WTC11 (cell line): ENCODE measurements at regions not wholly inside any gene's neighbourhood (a gene's known extent, or its start where the extent isn't known, plus 50 kb on each side); places are given as distances from the start of the nearest gene placed in this dataset.

ENCODE experiments used
- ATAC-seq: fragments of 200-7000 bp; cut with Tn5 transposase; 2 replicates; pipeline ENCODE4 v1.10.0; 2021; ENCODE audit warnings: mild to moderate bottlenecking, moderate library complexity
- CTCF ChIA-PET: fragments of 300-600 bp; sonication (Branson Sonifier 250); formaldehyde crosslinking; loops from one replicate; lab custom pipeline; 2021; ENCODE audit warnings: antibody characterized with exemption; lab: Charles Lee
- POLR2A ChIA-PET: fragments of 350-600 bp; sonication (Branson Sonifier 250); formaldehyde crosslinking; loops from one replicate; lab custom pipeline; 2021; ENCODE audit warnings: antibody characterized with exemption; lab: Charles Lee
- DNase-seq: peaks from one replicate; pipeline ENCODE4 v3.0.0; 2021; ENCODE audit warnings: low spot score
- H3K27ac Mint-ChIP-seq: 2 replicates; pipeline ENCODE4 v1.8.0; 2021; ENCODE audit warnings: mixed read lengths
- H3K27me3 Mint-ChIP-seq: 2 replicates; pipeline ENCODE4 v1.8.0; 2021; ENCODE audit warnings: low read depth, mild to moderate bottlenecking, moderate library complexity, mixed read lengths
- H3K36me3 Mint-ChIP-seq: 2 replicates; pipeline ENCODE4 v1.8.0; 2021; ENCODE audit warnings: mixed read lengths
- H3K4me1 Mint-ChIP-seq: 2 replicates; pipeline ENCODE4 v1.8.0; 2022; ENCODE audit warnings: mixed read lengths
- H3K4me3 Mint-ChIP-seq: 2 replicates; pipeline ENCODE4 v1.8.0; 2021; ENCODE audit warnings: mild to moderate bottlenecking, moderate library complexity, mixed read lengths
- H3K9me3 Mint-ChIP-seq: 2 replicates; pipeline ENCODE4 v1.8.0; 2021; ENCODE audit warnings: mixed read lengths
- ATF1 ChIP-seq: sonication (generic); formaldehyde crosslinking; IDR thresholded peaks from 2 replicates; pipeline ENCODE4 v1.8.1; 2023; ENCODE audit warnings: mild to moderate bottlenecking, moderate library complexity, missing genetic modification reagents
- E2F4 ChIP-seq: sonication (generic); formaldehyde crosslinking; IDR thresholded peaks from 2 replicates; pipeline ENCODE4 v1.8.1; 2022; ENCODE audit warnings: low read depth, mild to moderate bottlenecking, moderate library complexity, missing genetic modification reagents, borderline replicate concordance
- FOXK1 ChIP-seq: sonication (generic); formaldehyde crosslinking; IDR thresholded peaks from 2 replicates; pipeline ENCODE4 v1.8.0; 2022; ENCODE audit warnings: mild to moderate bottlenecking, moderate library complexity, missing genetic modification reagents
- HMGA2 ChIP-seq: fragments of 250-450 bp; sonication (Bioruptor Pico); IDR thresholded peaks from 2 replicates; pipeline ENCODE4 v1.4.0; 2021; ENCODE audit warnings: mild to moderate bottlenecking, moderate library complexity
- JUN ChIP-seq: sonication (generic); formaldehyde crosslinking; IDR thresholded peaks from 2 replicates; pipeline ENCODE4 v1.8.0; 2023; ENCODE audit warnings: mild to moderate bottlenecking, missing genetic modification reagents
- MYBL2 ChIP-seq: sonication (generic); formaldehyde crosslinking; IDR thresholded peaks from 2 replicates; pipeline ENCODE4 v1.8.1; 2023; ENCODE audit warnings: mild to moderate bottlenecking, moderate library complexity, missing genetic modification reagents
- NFE2L1 ChIP-seq: sonication (generic); formaldehyde crosslinking; IDR thresholded peaks from 2 replicates; pipeline ENCODE4 v1.8.1; 2023; ENCODE audit warnings: missing genetic modification reagents
- NR3C1 ChIP-seq: sonication (generic); formaldehyde crosslinking; conservative IDR thresholded peaks from 2 replicates; pipeline ENCODE4 v1.8.1; 2023; ENCODE audit warnings: low read depth, mild to moderate bottlenecking, missing genetic modification reagents
- RELA ChIP-seq: sonication (generic); formaldehyde crosslinking; IDR thresholded peaks from 2 replicates; pipeline ENCODE4 v1.8.1; 2022; ENCODE audit warnings: missing genetic modification reagents, mild to moderate bottlenecking, borderline replicate concordance
- RORB ChIP-seq: fragments of 250-450 bp; sonication (Bioruptor Pico); IDR thresholded peaks from 2 replicates; pipeline ENCODE4 v1.9.0; 2021; ENCODE audit warnings: mild to moderate bottlenecking
- SMAD4 ChIP-seq: sonication (generic); formaldehyde crosslinking; IDR thresholded peaks from 2 replicates; pipeline ENCODE4 v1.8.0; 2022; ENCODE audit warnings: mild to moderate bottlenecking, missing genetic modification reagents
- ZBTB21 ChIP-seq: sonication (generic); formaldehyde crosslinking; IDR thresholded peaks from 2 replicates; pipeline ENCODE4 v1.8.1; 2023; ENCODE audit warnings: mild to moderate bottlenecking, missing genetic modification reagents, borderline replicate concordance
- ZBTB43 ChIP-seq: sonication (generic); formaldehyde crosslinking; IDR thresholded peaks from 2 replicates; pipeline ENCODE4 v1.8.1; 2023; ENCODE audit warnings: mild to moderate bottlenecking, missing genetic modification reagents
- ZNF219 ChIP-seq: sonication (generic); formaldehyde crosslinking; IDR thresholded peaks from 2 replicates; pipeline ENCODE4 v1.8.0; 2023; ENCODE audit warnings: missing genetic modification reagents, mild to moderate bottlenecking, borderline replicate concordance
- ZNF416 ChIP-seq: fragments of 250-450 bp; sonication (Bioruptor Pico); IDR thresholded peaks from 2 replicates; pipeline ENCODE4 v1.9.0; 2021; ENCODE audit warnings: mild to moderate bottlenecking, inconsistent platforms
- ZSCAN18 ChIP-seq: fragments of 250-450 bp; sonication (Bioruptor Pico); IDR thresholded peaks from 2 replicates; pipeline ENCODE4 v2.1.2; 2022; ENCODE audit warnings: mild to moderate bottlenecking, moderate library complexity
- TF ChIP-seq, protein P1 (sequence below): sonication (generic); formaldehyde crosslinking; conservative IDR thresholded peaks from 2 replicates; pipeline ENCODE4 v1.8.1; 2023; ENCODE audit warnings: mild to moderate bottlenecking, low read depth, missing genetic modification reagents, moderate library complexity
- TF ChIP-seq, protein P2 (sequence below): sonication (generic); formaldehyde crosslinking; IDR thresholded peaks from 2 replicates; pipeline ENCODE4 v1.8.1; 2023; ENCODE audit warnings: mild to moderate bottlenecking, moderate library complexity, missing genetic modification reagents
- TF ChIP-seq, protein P3 (sequence below): sonication (generic); formaldehyde crosslinking; IDR thresholded peaks from 2 replicates; pipeline ENCODE4 v1.8.1; 2023; ENCODE audit warnings: mild to moderate bottlenecking, missing genetic modification reagents, moderate library complexity
- TF ChIP-seq, protein P4 (sequence below): sonication (generic); formaldehyde crosslinking; conservative IDR thresholded peaks from 2 replicates; pipeline ENCODE4 v1.8.1; 2022; ENCODE audit warnings: mild to moderate bottlenecking, missing genetic modification reagents

GRCh38 chr14:87142551-87143211 lies 850.3 kb downstream of the GALC start:
- DNase-seq (no peak), ATAC-seq (no peak)
- ChIA-PET POLR2A (no interaction called here), CTCF (no interaction called here)
- H3K9me3 Mint-ChIP-seq = no peaks in the 10 kb centered on the region
- no peak overlapping the region for H3K4me3 Mint-ChIP-seq
- no peaks in the 10 kb centered on the region for H3K36me3 Mint-ChIP-seq
- H3K27ac Mint-ChIP-seq = no peak overlapping the region
- TF ChIP-seq NR3C1 (CRISPR knock-in tag) = no peak
- no peak for TF ChIP-seq RELA
- TF ChIP-seq, protein P1, sequence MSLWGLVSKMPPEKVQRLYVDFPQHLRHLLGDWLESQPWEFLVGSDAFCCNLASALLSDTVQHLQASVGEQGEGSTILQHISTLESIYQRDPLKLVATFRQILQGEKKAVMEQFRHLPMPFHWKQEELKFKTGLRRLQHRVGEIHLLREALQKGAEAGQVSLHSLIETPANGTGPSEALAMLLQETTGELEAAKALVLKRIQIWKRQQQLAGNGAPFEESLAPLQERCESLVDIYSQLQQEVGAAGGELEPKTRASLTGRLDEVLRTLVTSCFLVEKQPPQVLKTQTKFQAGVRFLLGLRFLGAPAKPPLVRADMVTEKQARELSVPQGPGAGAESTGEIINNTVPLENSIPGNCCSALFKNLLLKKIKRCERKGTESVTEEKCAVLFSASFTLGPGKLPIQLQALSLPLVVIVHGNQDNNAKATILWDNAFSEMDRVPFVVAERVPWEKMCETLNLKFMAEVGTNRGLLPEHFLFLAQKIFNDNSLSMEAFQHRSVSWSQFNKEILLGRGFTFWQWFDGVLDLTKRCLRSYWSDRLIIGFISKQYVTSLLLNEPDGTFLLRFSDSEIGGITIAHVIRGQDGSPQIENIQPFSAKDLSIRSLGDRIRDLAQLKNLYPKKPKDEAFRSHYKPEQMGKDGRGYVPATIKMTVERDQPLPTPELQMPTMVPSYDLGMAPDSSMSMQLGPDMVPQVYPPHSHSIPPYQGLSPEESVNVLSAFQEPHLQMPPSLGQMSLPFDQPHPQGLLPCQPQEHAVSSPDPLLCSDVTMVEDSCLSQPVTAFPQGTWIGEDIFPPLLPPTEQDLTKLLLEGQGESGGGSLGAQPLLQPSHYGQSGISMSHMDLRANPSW (CRISPR knock-in tag) = no peak
- no peak for TF ChIP-seq RORB (CRISPR knock-in tag)
- TF ChIP-seq MYBL2 (CRISPR knock-in tag) = no peak
- TF ChIP-seq, protein P2, sequence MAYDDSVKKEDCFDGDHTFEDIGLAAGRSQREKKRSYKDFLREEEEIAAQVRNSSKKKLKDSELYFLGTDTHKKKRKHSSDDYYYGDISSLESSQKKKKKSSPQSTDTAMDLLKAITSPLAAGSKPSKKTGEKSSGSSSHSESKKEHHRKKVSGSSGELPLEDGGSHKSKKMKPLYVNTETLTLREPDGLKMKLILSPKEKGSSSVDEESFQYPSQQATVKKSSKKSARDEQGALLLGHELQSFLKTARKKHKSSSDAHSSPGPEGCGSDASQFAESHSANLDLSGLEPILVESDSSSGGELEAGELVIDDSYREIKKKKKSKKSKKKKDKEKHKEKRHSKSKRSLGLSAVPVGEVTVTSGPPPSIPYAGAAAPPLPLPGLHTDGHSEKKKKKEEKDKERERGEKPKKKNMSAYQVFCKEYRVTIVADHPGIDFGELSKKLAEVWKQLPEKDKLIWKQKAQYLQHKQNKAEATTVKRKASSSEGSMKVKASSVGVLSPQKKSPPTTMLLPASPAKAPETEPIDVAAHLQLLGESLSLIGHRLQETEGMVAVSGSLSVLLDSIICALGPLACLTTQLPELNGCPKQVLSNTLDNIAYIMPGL (CRISPR knock-in tag) = no peak
- no peak for TF ChIP-seq HMGA2 (CRISPR knock-in tag)
- no peak for TF ChIP-seq JUN (CRISPR knock-in tag)
- no peak for TF ChIP-seq ZNF416 (CRISPR knock-in tag)
- no peak for TF ChIP-seq ATF1 (CRISPR knock-in tag)
- peaks cover 53% of the 10 kb centered on the region for H3K27me3 Mint-ChIP-seq
- H3K4me1 Mint-ChIP-seq = peaks cover 13% of the 10 kb centered on the region

GRCh38 chr14:87141801-87142200 lies 851.2 kb downstream of the GALC start:
- DNase-seq (no peak), ATAC-seq (no peak)
- H3K27me3 Mint-ChIP-seq = peaks cover 45% of the 10 kb centered on the region
- peaks cover 11% of the 10 kb centered on the region for H3K4me1 Mint-ChIP-seq
- H3K27ac Mint-ChIP-seq = no peak overlapping the region
- ChIA-PET POLR2A (no interaction called here), CTCF (no interaction called here)
- no peak for TF ChIP-seq ZSCAN18
- no peaks in the 10 kb centered on the region for H3K36me3 Mint-ChIP-seq
- no peak overlapping the region for H3K4me3 Mint-ChIP-seq
- H3K9me3 Mint-ChIP-seq = no peaks in the 10 kb centered on the region

DNA sequence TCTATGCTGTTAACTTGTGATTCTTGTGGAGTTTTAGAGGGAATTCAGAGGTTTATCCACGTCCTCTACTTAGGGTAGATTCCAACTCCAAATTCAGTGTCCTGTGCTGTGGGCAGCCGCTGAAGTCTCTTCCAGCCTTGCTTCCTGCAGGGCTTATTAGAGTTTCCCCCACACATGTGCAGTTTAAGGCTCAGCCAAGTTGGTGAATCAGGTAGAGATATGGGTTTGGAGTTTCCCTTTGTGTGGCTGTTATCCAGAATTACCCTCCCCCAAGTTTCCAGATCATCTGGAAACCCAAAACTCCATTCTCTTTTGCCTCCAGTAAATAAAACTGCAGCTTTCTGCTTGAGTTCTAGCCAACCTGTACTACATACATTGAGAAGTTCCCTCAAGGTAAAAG lies 853.7 kb downstream of the GALC start:
- no peak for TF ChIP-seq ZBTB43 (CRISPR knock-in tag)
- TF ChIP-seq, protein P1 (CRISPR knock-in tag) = no peak
- TF ChIP-seq E2F4 (CRISPR knock-in tag) = no peak
- TF ChIP-seq MYBL2 (CRISPR knock-in tag) = no peak
- TF ChIP-seq, protein P3, sequence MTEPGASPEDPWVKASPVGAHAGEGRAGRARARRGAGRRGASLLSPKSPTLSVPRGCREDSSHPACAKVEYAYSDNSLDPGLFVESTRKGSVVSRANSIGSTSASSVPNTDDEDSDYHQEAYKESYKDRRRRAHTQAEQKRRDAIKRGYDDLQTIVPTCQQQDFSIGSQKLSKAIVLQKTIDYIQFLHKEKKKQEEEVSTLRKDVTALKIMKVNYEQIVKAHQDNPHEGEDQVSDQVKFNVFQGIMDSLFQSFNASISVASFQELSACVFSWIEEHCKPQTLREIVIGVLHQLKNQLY (CRISPR knock-in tag) = no peak
- no peak for TF ChIP-seq ZBTB21 (CRISPR knock-in tag)
- no peak for TF ChIP-seq FOXK1
- TF ChIP-seq NFE2L1 (CRISPR knock-in tag) = no peak
- TF ChIP-seq ZNF219 (CRISPR knock-in tag) = no peak
- no peak for TF ChIP-seq SMAD4 (CRISPR knock-in tag)
- TF ChIP-seq, protein P4, sequence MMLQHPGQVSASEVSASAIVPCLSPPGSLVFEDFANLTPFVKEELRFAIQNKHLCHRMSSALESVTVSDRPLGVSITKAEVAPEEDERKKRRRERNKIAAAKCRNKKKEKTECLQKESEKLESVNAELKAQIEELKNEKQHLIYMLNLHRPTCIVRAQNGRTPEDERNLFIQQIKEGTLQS (CRISPR knock-in tag) = no peak
- POLR2A ChIA-PET = no interaction called here
- Mint-ChIP-seq H3K4me3 (no peak overlapping the region), H3K36me3 (no peaks in the 10 kb centered on the region), H3K4me1 (0 out of 2 replicates have a peak, but pooled peaks cover 3% of the 10 kb centered on the region), H3K27ac (no peak overlapping the region), H3K9me3 (no peaks in the 10 kb centered on the region), H3K27me3 (peaks cover 29% of the 10 kb centered on the region)
- ATAC-seq = no peak
- DNase-seq = no peak
- CTCF ChIA-PET = no interaction called here
